ENCODE measurements at regions not wholly inside any gene's neighbourhood (a gene's known extent, or its start where the extent isn't known, plus 50 kb on each side); places are given as distances from the start of the nearest gene placed in this dataset.

GRCh38 chr11:91798240-91798639 is 426.4 kb upstream of the FAT3 start:
- DNase-seq, result no peak

- no peak for DNase-seq
Measured at GRCh38 chr11:91796999-91797398, 427.6 kb upstream of the FAT3 start.

GRCh38 chr11:91795139-91795887 is 429.3 kb upstream of the FAT3 start:
- DNase-seq, result peak; percentile 3

- DNase-seq, result no peak
Measured at GRCh38 chr11:91794146-91794545, 430.5 kb upstream of the FAT3 start.

- DNase-seq, result no peak
Measured at GRCh38 chr11:91792779-91793262, 431.8 kb upstream of the FAT3 start.

- no peak for DNase-seq
Measured at GRCh38 chr11:91791171-91791468, 433.5 kb upstream of the FAT3 start.

GRCh38 chr11:91790346-91791170 is 434.1 kb upstream of the FAT3 start:
- DNase-seq, result no peak

- no peak for DNase-seq
Measured at GRCh38 chr11:91788764-91789163, 435.9 kb upstream of the FAT3 start.

GRCh38 chr11:91786097-91786496 is 438.5 kb upstream of the FAT3 start:
- no peak for DNase-seq

- no peak for DNase-seq
Measured at GRCh38 chr11:91783173-91783572, 441.4 kb upstream of the FAT3 start.

- DNase-seq, result no peak
Measured at GRCh38 chr11:91778758-91779157, 445.9 kb upstream of the FAT3 start.

GRCh38 chr11:91776655-91777054 is 448.0 kb upstream of the FAT3 start:
- DNase-seq, result peak; percentile 32

GRCh38 chr11:91773090-91773489 is 451.5 kb upstream of the FAT3 start:
- no peak for DNase-seq

- DNase-seq, result no peak
Measured at GRCh38 chr11:91771961-91772360, 452.7 kb upstream of the FAT3 start.

- no peak for DNase-seq
Measured at GRCh38 chr11:91768783-91769182, 455.8 kb upstream of the FAT3 start.

- DNase-seq, result no peak
Measured at GRCh38 chr11:91763331-91763730, 461.3 kb upstream of the FAT3 start.

- no peak for DNase-seq
Measured at GRCh38 chr11:91761406-91762025, 463.1 kb upstream of the FAT3 start.

- no peak for DNase-seq
Measured at GRCh38 chr11:91756829-91757480, 467.7 kb upstream of the FAT3 start.

GRCh38 chr11:91755951-91756707 is 468.5 kb upstream of the FAT3 start:
- DNase-seq, result no peak

GRCh38 chr11:91755526-91755925 is 469.1 kb upstream of the FAT3 start:
- no peak for DNase-seq

GRCh38 chr11:91749251-91749650 is 475.4 kb upstream of the FAT3 start:
- no peak for DNase-seq

- no peak for DNase-seq
Measured at GRCh38 chr11:91742155-91742554, 482.5 kb upstream of the FAT3 start.

GRCh38 chr11:91731051-91731450 is 493.6 kb upstream of the FAT3 start:
- DNase-seq, result no peak
